Left lung (tissue), 4 donors: ENCODE measurements at regions not wholly inside any gene's neighbourhood (a gene's known extent, or its start where the extent isn't known, plus 50 kb on each side); places are given as distances from the start of the nearest gene placed in this dataset.

ENCODE experiments used
- ATAC-seq: fragments of 200-7000 bp; cut with Tn5 transposase; one replicate; pipeline ENCODE4 v1.9.1; 2020; ENCODE audit warnings: moderate library complexity
- DNase-seq, 4 donors: peaks; one replicate each; pipeline ENCODE4 v3.0.0-alpha.2; 2013 to 2020
- H3K27ac ChIP-seq, 2 donors: fragments of 200-600 bp; sonication (generic) in 1 of 2; one replicate each; pipeline versions ENCODE4 v1.5.0 to v1.8.0; 2020 to 2021
- H3K27me3 ChIP-seq, 2 donors: fragments of 200-600 bp; sonication (generic) in 1 of 2; one replicate each; pipeline versions ENCODE4 v1.5.0 to v1.8.0; 2020 to 2021
- H3K36me3 ChIP-seq, 2 donors: fragments of 200-600 bp; sonication (generic) in 1 of 2; one replicate each; pipeline versions ENCODE4 v1.5.0 to v1.8.0; 2020 to 2021
- H3K4me1 ChIP-seq, 2 donors: fragments of 200-600 bp; one replicate each; pipeline ENCODE4 v1.8.0; 2021
- H3K4me3 ChIP-seq, 2 donors: fragments of 200-600 bp; sonication (generic) in 1 of 2; one replicate each; pipeline versions ENCODE4 v1.5.0 to v1.8.0; 2020 to 2021; ENCODE audit warnings: mild to moderate bottlenecking in 1 of 2
- H3K9me3 ChIP-seq, 2 donors: fragments of 200-600 bp; sonication (generic) in 1 of 2; one replicate each; pipeline versions ENCODE4 v1.5.0 to v1.8.0; 2020 to 2021
- CTCF ChIP-seq, 2 donors: fragments of 200-600 bp; sonication (generic) in 1 of 2; IDR thresholded peaks; one replicate each; pipeline versions ENCODE4 v1.5.0 to v1.8.0; 2021; ENCODE audit warnings: antibody characterized with exemption in 2 of 2
- intact Hi-C, 2 donors: fragments of 100-400 bp; cut with DNase I; formaldehyde crosslinking; loops; one replicate each; pipeline versions ENCODE4 v1.11.2 to v1.14.2; 2022
- donor health status: DM: no; HTN: yes; CAD: no.
- donor health status: DM: no; HTN: no; CAD: no.

DNA sequence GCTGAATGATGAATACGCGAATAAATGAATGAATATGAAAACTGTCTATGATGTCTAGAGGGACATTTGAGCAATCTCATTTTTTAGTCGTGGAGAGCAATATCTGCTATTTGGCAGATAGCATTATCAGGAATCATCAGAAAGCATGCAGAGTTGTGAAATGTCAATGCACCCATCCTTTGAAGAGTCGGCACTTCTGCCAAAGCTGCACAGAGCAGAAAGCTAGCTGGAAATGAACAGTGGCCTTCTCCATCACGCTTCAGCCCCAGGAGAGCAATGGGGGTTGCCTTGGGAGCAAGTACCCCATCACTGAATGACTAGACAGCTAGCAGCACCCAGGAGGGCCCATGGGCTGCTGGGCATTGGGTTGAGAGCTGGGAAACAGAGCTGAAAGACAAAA lies 69.1 kb upstream of the PROK2 start:
- H3K27ac ChIP-seq = no peak overlapping the region
- H3K27me3 ChIP-seq = peaks cover 0 to 4% of the 10 kb centered on the region in 2 donors
- no peak overlapping the region for H3K4me3 ChIP-seq
- no peaks in the 10 kb centered on the region for H3K9me3 ChIP-seq
- ATAC-seq (no peak), DNase-seq (no peak)
- H3K36me3 ChIP-seq = no peaks in the 10 kb centered on the region
- H3K4me1 ChIP-seq = peaks cover 0 to 24% of the 10 kb centered on the region in 2 donors
- intact Hi-C loops = no loop called here
- TF ChIP-seq CTCF (IDR thresholded peaks at IDR 0.05) = no peak

DNA sequence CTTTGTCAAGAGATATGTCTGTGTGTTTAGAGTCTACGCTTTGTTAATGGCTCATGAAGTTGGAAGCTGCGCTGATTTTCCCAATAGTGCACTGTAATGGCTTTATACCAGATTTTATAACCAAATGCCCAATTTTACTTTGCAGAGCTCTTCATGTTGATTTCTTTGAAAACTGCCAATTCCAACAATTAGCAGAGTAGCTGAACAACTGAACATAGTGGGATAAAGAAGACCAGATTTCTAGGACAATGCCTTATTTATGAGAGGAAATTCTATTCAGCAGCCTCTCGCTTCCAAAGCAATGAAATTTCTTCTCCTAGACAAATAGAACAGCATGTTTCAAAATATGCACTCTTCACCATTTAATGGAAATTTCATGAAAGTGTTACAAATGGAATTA lies 66.9 kb upstream of the PROK2 start:
- Histone ChIP-seq H3K9me3 (no peaks in the 10 kb centered on the region), H3K4me3 (no peak overlapping the region), H3K27ac (peak overlapping the region in 1 of 2 donors; percentile 73), H3K36me3 (no peaks in the 10 kb centered on the region), H3K4me1 (peaks cover 0 to 7% of the 10 kb centered on the region in 2 donors), H3K27me3 (peaks cover 0 to 4% of the 10 kb centered on the region in 2 donors)
- DNase-seq (no peak), ATAC-seq (no peak)
- intact Hi-C loops = no loop called here
- no peak for TF ChIP-seq CTCF (IDR thresholded peaks at IDR 0.05)

- intact Hi-C loops = no loop called here
- no peak for TF ChIP-seq CTCF (IDR thresholded peaks at IDR 0.05)
Measured at GRCh38 chr3:71850654-71851053, 65.7 kb upstream of the PROK2 start.

DNA sequence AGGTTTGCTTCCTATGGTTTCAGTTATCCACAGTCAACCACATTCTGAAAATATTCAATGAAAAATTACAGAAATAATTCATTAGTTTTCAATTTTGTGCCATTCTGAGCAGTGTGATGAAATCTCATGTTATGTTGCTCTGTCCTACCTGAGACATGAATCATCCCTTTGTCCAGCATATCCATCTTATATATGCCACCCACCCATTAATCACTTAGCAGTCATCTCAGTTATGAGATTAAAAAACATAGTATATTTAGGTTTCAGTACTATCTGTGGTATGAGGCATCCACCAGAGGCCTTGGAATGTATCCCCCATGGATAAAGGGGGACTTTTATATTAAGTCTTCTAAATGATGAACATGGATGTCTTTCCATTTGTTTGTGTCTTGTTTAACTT lies 64.7 kb upstream of the PROK2 start:
- Histone ChIP-seq H3K27me3 (peaks cover 0 to 6% of the 10 kb centered on the region in 2 donors), H3K4me3 (no peak overlapping the region), H3K9me3 (no peaks in the 10 kb centered on the region), H3K36me3 (no peaks in the 10 kb centered on the region), H3K4me1 (peaks cover 0 to 7% of the 10 kb centered on the region in 2 donors), H3K27ac (peak overlapping the region in 1 of 2 donors; percentile 73)
- ATAC-seq (no peak), DNase-seq (no peak)
- intact Hi-C loops = no loop called here
- no peak for TF ChIP-seq CTCF (IDR thresholded peaks at IDR 0.05)

More at GRCh38 chr3:71850654-71851053, 65.7 kb upstream of the PROK2 start:
- H3K4me1 ChIP-seq = peaks cover 0 to 7% of the 10 kb centered on the region in 2 donors
- no peaks in the 10 kb centered on the region for H3K9me3 ChIP-seq
- ATAC-seq (no peak), DNase-seq (no peak)
- H3K27me3 ChIP-seq = peaks cover 0 to 6% of the 10 kb centered on the region in 2 donors
- peak overlapping the region in 1 of 2 donors; percentile 73 for H3K27ac ChIP-seq
- no peak overlapping the region for H3K4me3 ChIP-seq
- no peaks in the 10 kb centered on the region for H3K36me3 ChIP-seq

DNA sequence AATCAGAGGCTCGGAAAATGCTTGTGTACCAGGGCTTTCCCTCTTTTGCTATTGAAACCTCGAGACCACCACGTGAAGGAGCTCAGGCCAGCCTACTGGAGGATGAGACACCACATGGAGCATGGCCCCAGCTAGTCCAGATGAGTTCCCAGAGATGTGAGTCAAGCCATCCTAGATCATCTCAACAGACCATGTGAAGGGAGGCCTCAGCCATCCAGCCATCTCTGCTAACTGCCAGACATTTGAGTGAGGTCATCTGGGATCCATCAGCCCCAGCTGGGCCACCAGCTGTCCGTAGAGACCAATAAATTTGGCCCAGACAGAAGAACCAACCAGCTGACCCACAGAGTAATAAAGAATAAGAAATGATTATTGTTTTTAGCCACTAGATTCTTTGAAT lies 62.8 kb upstream of the PROK2 start:
- intact Hi-C loops = no loop called here
- Histone ChIP-seq H3K27me3 (peaks cover 0 to 6% of the 10 kb centered on the region in 2 donors), H3K4me1 (peaks cover 0 to 21% of the 10 kb centered on the region in 2 donors), H3K36me3 (no peaks in the 10 kb centered on the region), H3K4me3 (no peak overlapping the region), H3K9me3 (no peaks in the 10 kb centered on the region), H3K27ac (no peak overlapping the region)
- DNase-seq (no peak), ATAC-seq (no peak)
- no peak for TF ChIP-seq CTCF (IDR thresholded peaks at IDR 0.05)
